DMS114 treated with DMSO at 0.1 percent for 48 hours (cell line): ENCODE measurements at regions not wholly inside any gene's neighbourhood (a gene's known extent, or its start where the extent isn't known, plus 50 kb on each side); places are given as distances from the start of the nearest gene placed in this dataset.
"Not testable (repeated sequence)": the region's sequence is repeated elsewhere in the genome, so short reads cannot be mapped to it uniquely, and the experiment has no call there.

Experiments
- DNase-seq: peaks from one replicate; lab custom pipeline; 2025; ENCODE audit not compliant: unreplicated experiment; lab: John Stamatoyannopoulos, UW

- DNase-seq: no peak
These were observed 84.3 kb upstream of the MPP7 start for GRCh38 chr10:28387140-28387539.

- no peak for DNase-seq
These were observed 88.4 kb upstream of the MPP7 start for GRCh38 chr10:28391283-28391682.

GRCh38 chr10:28393956-28394568 lies 91.2 kb upstream of the MPP7 start:
- DNase-seq: peak; percentile 69

GRCh38 chr10:28396331-28396730 lies 93.5 kb upstream of the MPP7 start:
- no peak for DNase-seq

- DNase-seq: no peak
These were observed 94.4 kb upstream of the MPP7 start for GRCh38 chr10:28397229-28397628.

- no peak for DNase-seq
These were observed 97.3 kb upstream of the MPP7 start for GRCh38 chr10:28400176-28400575.

GRCh38 chr10:28400681-28401080 lies 97.8 kb upstream of the MPP7 start:
- no peak for DNase-seq

GRCh38 chr10:28402611-28403073 lies 99.8 kb upstream of the MPP7 start:
- DNase-seq: not testable (repeated sequence)

- DNase-seq: no peak
These were observed 100.2 kb upstream of the MPP7 start for GRCh38 chr10:28403090-28403489.

- no peak for DNase-seq
These were observed 105.4 kb upstream of the MPP7 start for GRCh38 chr10:28408237-28408777.

- no peak for DNase-seq
These were observed 107.7 kb upstream of the MPP7 start for GRCh38 chr10:28410420-28411135.

GRCh38 chr10:28411136-28411460 lies 108.2 kb upstream of the MPP7 start:
- no peak for DNase-seq

- no peak for DNase-seq
These were observed 108.8 kb upstream of the MPP7 start for GRCh38 chr10:28411648-28412047.

- DNase-seq: no peak
These were observed 114.8 kb upstream of the WAC start for GRCh38 chr10:28418069-28418468.

- no peak for DNase-seq
These were observed 107.5 kb upstream of the WAC start for GRCh38 chr10:28425422-28425821.

GRCh38 chr10:28426392-28427159 lies 106.3 kb upstream of the WAC start:
- DNase-seq: no peak

GRCh38 chr10:28427376-28427775 lies 105.5 kb upstream of the WAC start:
- DNase-seq: no peak

GRCh38 chr10:28429045-28429444 lies 103.9 kb upstream of the WAC start:
- DNase-seq: no peak

- no peak for DNase-seq
These were observed 103.2 kb upstream of the WAC start for GRCh38 chr10:28429573-28430216.

GRCh38 chr10:28431139-28431538 lies 101.8 kb upstream of the WAC start:
- DNase-seq: no peak

- peak; percentile 77 for DNase-seq
These were observed 100.7 kb upstream of the WAC start for GRCh38 chr10:28432210-28432676.
